GM23338 (cell line): ENCODE measurements at regions not wholly inside any gene's neighbourhood (a gene's known extent, or its start where the extent isn't known, plus 50 kb on each side); places are given as distances from the start of the nearest gene placed in this dataset.

Source experiments
- ATAC-seq: fragments of 200-7000 bp; cut with Tn5 transposase; 3 replicates; pipeline ENCODE4 v1.9.1; 2020
- DNase-seq: peaks from one replicate; pipeline ENCODE4 v3.0.0-alpha.2; 2015; ENCODE audit warnings: low spot score
- H2AFZ ChIP-seq: fragments of 200-600 bp; sonication (generic); 2 replicates; pipeline ENCODE4 v1.8.0; 2016; ENCODE audit warnings: antibody characterized with exemption, mild to moderate bottlenecking, moderate library complexity
- H3F3A ChIP-seq: fragments of 200-600 bp; sonication (generic); replicated peaks from 2 replicates; pipeline ENCODE4 v1.8.0; 2017; ENCODE audit warnings: antibody characterized with exemption, mixed run types, low read depth
- H3K27ac ChIP-seq: fragments of 200-600 bp; sonication (generic); 2 replicates; pipeline ENCODE4 v1.6.1; 2016; ENCODE audit warnings: low read depth
- H3K27me3 ChIP-seq: fragments of 200-600 bp; sonication (generic); 2 replicates; pipeline ENCODE4 v1.8.0; 2016; ENCODE audit warnings: mild to moderate bottlenecking, mixed run types, moderate library complexity; ENCODE audit not compliant: insufficient read depth
- H3K36me3 ChIP-seq: fragments of 200-600 bp; sonication (generic); 2 replicates; pipeline ENCODE4 v1.8.0; 2016; ENCODE audit warnings: mild to moderate bottlenecking; ENCODE audit not compliant: insufficient read depth
- H3K4me1 ChIP-seq: fragments of 200-600 bp; sonication (generic); 2 replicates; pipeline ENCODE4 v1.8.0; 2016; ENCODE audit warnings: mild to moderate bottlenecking, moderate library complexity; ENCODE audit not compliant: insufficient read depth
- H3K4me2 ChIP-seq: fragments of 200-600 bp; sonication (generic); 2 replicates; pipeline ENCODE4 v1.7.1; 2017; ENCODE audit warnings: mixed run types
- H3K4me3 ChIP-seq: fragments of 200-600 bp; sonication (generic); 2 replicates; pipeline ENCODE4 v1.6.1; 2016; ENCODE audit warnings: mixed run types
- H3K79me2 ChIP-seq: fragments of 200-600 bp; sonication (generic); replicated peaks from 2 replicates; pipeline ENCODE4 v1.8.0; 2017; ENCODE audit warnings: mild to moderate bottlenecking; ENCODE audit not compliant: insufficient read depth
- H3K9me2 ChIP-seq: fragments of 200-600 bp; sonication (generic); 2 replicates; pipeline ENCODE4 v1.8.0; 2017; ENCODE audit not compliant: insufficient read depth
- H4K20me1 ChIP-seq: fragments of 200-600 bp; sonication (generic); replicated peaks from 2 replicates; pipeline ENCODE4 v1.8.0; 2017; ENCODE audit warnings: mild to moderate bottlenecking; ENCODE audit not compliant: insufficient read depth
- H3K27ac Mint-ChIP-seq: 2 replicates; pipeline ENCODE4 v1.8.0; 2020; ENCODE audit warnings: inconsistent platforms, mild to moderate bottlenecking, moderate library complexity, mixed read lengths
- H3K27me3 Mint-ChIP-seq: 3 replicates; pipeline ENCODE4 v1.8.0; 2022; ENCODE audit warnings: low read depth, mild to moderate bottlenecking, moderate library complexity, mixed read lengths, inconsistent platforms; ENCODE audit not compliant: insufficient read depth, poor library complexity
- H3K36me3 Mint-ChIP-seq: 3 replicates; pipeline ENCODE4 v1.8.0; 2021; ENCODE audit warnings: low read depth, mild to moderate bottlenecking, inconsistent platforms, moderate library complexity, mixed read lengths
- H3K4me1 Mint-ChIP-seq: 3 replicates; pipeline ENCODE4 v1.8.0; 2020; ENCODE audit warnings: mild to moderate bottlenecking, inconsistent platforms, mixed read lengths
- H3K4me3 Mint-ChIP-seq: 3 replicates; pipeline ENCODE4 v1.8.0; 2021; ENCODE audit warnings: moderate library complexity, mild to moderate bottlenecking, inconsistent platforms, mixed read lengths
- H3K9me3 Mint-ChIP-seq: 3 replicates; pipeline ENCODE4 v1.8.0; 2020; ENCODE audit warnings: moderate library complexity, mild to moderate bottlenecking, inconsistent platforms, mixed read lengths
- CREB1 ChIP-seq: fragments of 250-450 bp; sonication (Bioruptor Pico); IDR thresholded peaks from 2 replicates; pipeline ENCODE4 v1.5.0; 2020; ENCODE audit warnings: low read depth, mild to moderate bottlenecking, moderate library complexity
- EZH2 ChIP-seq: fragments of 200-600 bp; sonication (generic); IDR thresholded peaks from one replicate; pipeline ENCODE4 v1.8.0; 2017; ENCODE audit warnings: antibody characterized with exemption, mild to moderate bottlenecking, low read depth; ENCODE audit not compliant: unreplicated experiment
- JUNB ChIP-seq: IDR thresholded peaks from one replicate; pipeline ENCODE4 v1.6.1; 2016; ENCODE audit warnings: antibody characterized with exemption; ENCODE audit not compliant: unreplicated experiment
- NANOG ChIP-seq: IDR thresholded peaks from 2 replicates; pipeline ENCODE4 v1.6.1; 2016; ENCODE audit warnings: antibody characterized with exemption, borderline replicate concordance
- POLR2AphosphoS5 ChIP-seq: IDR thresholded peaks from 2 replicates; pipeline ENCODE4 v1.6.1; 2016; ENCODE audit warnings: antibody characterized with exemption, low read depth
- STAT1 ChIP-seq: IDR thresholded peaks from one replicate; pipeline ENCODE4 v1.6.1; 2016; ENCODE audit warnings: antibody characterized with exemption; ENCODE audit not compliant: unreplicated experiment
- ZNF114 ChIP-seq: fragments of 250-450 bp; sonication (Bioruptor Pico); IDR thresholded peaks from 2 replicates; pipeline ENCODE4 v1.5.0; 2020; ENCODE audit warnings: mild to moderate bottlenecking, moderate library complexity
- TF ChIP-seq, protein P1 (sequence below): fragments of 250-450 bp; sonication (Bioruptor Pico); IDR thresholded peaks from 2 replicates; pipeline ENCODE4 v1.5.0; 2020; ENCODE audit warnings: mild to moderate bottlenecking, moderate library complexity
- TF ChIP-seq, protein P2 (sequence below): IDR thresholded peaks from one replicate; pipeline ENCODE4 v1.6.1; 2018; ENCODE audit warnings: antibody characterized with exemption; ENCODE audit not compliant: unreplicated experiment
- TF ChIP-seq, protein P3 (sequence below): IDR thresholded peaks from 2 replicates; pipeline ENCODE4 v1.6.1; 2016; ENCODE audit warnings: antibody characterized with exemption

DNA sequence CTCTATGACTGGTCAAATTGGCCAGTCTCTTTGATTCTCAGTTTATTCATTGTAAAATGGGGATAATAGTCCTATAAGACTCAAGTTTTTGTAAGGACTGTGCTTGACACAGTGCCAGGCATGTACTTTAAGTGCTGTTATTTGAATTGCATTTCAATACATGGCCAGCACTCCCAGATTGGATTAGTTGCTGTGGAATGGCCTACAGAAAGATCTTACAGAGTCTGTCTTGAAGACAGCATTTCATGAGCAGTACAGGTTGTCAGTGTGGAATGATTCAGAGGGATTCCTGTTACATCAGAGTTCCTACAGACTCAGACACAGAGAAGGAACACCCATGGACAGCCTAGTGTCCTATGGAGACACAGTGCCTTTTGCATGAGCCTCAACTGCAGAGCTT, 238.1 kb upstream of the BMPER start (continued):
- TF ChIP-seq, protein P1, sequence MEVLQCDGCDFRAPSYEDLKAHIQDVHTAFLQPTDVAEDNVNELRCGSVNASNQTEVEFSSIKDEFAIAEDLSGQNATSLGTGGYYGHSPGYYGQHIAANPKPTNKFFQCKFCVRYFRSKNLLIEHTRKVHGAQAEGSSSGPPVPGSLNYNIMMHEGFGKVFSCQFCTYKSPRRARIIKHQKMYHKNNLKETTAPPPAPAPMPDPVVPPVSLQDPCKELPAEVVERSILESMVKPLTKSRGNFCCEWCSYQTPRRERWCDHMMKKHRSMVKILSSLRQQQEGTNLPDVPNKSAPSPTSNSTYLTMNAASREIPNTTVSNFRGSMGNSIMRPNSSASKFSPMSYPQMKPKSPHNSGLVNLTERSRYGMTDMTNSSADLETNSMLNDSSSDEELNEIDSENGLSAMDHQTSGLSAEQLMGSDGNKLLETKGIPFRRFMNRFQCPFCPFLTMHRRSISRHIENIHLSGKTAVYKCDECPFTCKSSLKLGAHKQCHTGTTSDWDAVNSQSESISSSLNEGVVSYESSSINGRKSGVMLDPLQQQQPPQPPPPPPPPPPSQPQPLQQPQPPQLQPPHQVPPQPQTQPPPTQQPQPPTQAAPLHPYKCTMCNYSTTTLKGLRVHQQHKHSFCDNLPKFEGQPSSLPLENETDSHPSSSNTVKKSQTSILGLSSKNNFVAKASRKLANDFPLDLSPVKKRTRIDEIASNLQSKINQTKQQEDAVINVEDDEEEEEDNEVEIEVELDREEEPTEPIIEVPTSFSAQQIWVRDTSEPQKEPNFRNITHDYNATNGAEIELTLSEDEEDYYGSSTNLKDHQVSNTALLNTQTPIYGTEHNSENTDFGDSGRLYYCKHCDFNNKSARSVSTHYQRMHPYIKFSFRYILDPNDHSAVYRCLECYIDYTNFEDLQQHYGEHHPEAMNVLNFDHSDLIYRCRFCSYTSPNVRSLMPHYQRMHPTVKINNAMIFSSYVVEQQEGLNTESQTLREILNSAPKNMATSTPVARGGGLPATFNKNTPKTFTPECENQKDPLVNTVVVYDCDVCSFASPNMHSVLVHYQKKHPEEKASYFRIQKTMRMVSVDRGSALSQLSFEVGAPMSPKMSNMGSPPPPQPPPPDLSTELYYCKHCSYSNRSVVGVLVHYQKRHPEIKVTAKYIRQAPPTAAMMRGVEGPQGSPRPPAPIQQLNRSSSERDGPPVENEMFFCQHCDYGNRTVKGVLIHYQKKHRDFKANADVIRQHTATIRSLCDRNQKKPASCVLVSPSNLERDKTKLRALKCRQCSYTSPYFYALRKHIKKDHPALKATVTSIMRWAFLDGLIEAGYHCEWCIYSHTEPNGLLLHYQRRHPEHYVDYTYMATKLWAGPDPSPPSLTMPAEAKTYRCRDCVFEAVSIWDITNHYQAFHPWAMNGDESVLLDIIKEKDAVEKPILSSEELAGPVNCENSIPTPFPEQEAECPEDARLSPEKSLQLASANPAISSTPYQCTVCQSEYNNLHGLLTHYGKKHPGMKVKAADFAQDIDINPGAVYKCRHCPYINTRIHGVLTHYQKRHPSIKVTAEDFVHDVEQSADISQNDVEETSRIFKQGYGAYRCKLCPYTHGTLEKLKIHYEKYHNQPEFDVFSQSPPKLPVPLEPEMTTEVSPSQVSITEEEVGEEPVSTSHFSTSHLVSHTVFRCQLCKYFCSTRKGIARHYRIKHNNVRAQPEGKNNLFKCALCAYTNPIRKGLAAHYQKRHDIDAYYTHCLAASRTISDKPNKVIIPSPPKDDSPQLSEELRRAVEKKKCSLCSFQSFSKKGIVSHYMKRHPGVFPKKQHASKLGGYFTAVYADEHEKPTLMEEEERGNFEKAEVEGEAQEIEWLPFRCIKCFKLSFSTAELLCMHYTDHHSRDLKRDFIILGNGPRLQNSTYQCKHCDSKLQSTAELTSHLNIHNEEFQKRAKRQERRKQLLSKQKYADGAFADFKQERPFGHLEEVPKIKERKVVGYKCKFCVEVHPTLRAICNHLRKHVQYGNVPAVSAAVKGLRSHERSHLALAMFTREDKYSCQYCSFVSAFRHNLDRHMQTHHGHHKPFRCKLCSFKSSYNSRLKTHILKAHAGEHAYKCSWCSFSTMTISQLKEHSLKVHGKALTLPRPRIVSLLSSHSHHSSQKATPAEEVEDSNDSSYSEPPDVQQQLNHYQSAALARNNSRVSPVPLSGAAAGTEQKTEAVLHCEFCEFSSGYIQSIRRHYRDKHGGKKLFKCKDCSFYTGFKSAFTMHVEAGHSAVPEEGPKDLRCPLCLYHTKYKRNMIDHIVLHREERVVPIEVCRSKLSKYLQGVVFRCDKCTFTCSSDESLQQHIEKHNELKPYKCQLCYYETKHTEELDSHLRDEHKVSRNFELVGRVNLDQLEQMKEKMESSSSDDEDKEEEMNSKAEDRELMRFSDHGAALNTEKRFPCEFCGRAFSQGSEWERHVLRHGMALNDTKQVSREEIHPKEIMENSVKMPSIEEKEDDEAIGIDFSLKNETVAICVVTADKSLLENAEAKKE (CRISPR knock-in tag), result no peak
- TF ChIP-seq ZNF114 (CRISPR knock-in tag) (no peak), NANOG (no peak)
- TF ChIP-seq, protein P2, sequence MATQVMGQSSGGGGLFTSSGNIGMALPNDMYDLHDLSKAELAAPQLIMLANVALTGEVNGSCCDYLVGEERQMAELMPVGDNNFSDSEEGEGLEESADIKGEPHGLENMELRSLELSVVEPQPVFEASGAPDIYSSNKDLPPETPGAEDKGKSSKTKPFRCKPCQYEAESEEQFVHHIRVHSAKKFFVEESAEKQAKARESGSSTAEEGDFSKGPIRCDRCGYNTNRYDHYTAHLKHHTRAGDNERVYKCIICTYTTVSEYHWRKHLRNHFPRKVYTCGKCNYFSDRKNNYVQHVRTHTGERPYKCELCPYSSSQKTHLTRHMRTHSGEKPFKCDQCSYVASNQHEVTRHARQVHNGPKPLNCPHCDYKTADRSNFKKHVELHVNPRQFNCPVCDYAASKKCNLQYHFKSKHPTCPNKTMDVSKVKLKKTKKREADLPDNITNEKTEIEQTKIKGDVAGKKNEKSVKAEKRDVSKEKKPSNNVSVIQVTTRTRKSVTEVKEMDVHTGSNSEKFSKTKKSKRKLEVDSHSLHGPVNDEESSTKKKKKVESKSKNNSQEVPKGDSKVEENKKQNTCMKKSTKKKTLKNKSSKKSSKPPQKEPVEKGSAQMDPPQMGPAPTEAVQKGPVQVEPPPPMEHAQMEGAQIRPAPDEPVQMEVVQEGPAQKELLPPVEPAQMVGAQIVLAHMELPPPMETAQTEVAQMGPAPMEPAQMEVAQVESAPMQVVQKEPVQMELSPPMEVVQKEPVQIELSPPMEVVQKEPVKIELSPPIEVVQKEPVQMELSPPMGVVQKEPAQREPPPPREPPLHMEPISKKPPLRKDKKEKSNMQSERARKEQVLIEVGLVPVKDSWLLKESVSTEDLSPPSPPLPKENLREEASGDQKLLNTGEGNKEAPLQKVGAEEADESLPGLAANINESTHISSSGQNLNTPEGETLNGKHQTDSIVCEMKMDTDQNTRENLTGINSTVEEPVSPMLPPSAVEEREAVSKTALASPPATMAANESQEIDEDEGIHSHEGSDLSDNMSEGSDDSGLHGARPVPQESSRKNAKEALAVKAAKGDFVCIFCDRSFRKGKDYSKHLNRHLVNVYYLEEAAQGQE, result no peak

DNA sequence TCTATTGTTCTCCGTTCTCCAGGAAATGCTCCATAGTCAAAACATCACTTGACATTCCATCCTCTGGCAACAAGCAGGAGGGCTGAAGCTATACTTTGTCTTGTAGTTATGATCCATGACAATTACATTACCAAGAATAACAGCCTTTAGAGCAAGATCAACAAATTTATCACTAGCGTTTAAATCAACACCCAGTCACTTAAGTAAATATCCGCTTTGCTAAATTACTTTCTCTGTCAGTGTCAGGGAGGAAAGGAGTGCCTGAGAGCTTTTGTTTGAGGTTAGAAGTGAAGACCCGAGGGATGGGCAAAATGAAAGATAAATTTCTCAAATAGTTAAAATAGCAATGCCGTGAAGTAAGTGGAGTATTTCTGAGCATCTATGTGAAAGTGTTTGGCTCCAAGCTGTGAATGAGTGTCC, 236.1 kb upstream of the BMPER start:
- Histone ChIP-seq H3K4me2 (no peak overlapping the region), H3F3A (no peaks in the 10 kb centered on the region), H3K27ac (no peak overlapping the region), H3K4me1 (peaks cover 5% of the 10 kb centered on the region; the same call in 1 of the 2 replicates), H2AFZ (no peak overlapping the region), H3K36me3 (no peaks in the 10 kb centered on the region), H3K9me2 (peaks cover 4% of the 10 kb centered on the region; the same call in 1 of the 2 replicates), H3K27me3 (no peaks in the 10 kb centered on the region), H3K4me3 (no peak overlapping the region), H4K20me1 (no peaks in the 10 kb centered on the region), H3K79me2 (no peaks in the 10 kb centered on the region)
- Mint-ChIP-seq H3K27ac (no peak overlapping the region), H3K4me3 (no peak overlapping the region), H3K36me3 (no peaks in the 10 kb centered on the region), H3K4me1 (peaks cover 29% of the 10 kb centered on the region), H3K9me3 (no peaks in the 10 kb centered on the region; the same call in 2 of the 3 replicates), H3K27me3 (peaks cover 3% of the 10 kb centered on the region)
- ATAC-seq, result no peak
- DNase-seq, result peak; percentile 51
- no peak for TF ChIP-seq JUNB
- TF ChIP-seq, protein P2, result no peak
- no peak for TF ChIP-seq POLR2AphosphoS5
- TF ChIP-seq, protein P3, sequence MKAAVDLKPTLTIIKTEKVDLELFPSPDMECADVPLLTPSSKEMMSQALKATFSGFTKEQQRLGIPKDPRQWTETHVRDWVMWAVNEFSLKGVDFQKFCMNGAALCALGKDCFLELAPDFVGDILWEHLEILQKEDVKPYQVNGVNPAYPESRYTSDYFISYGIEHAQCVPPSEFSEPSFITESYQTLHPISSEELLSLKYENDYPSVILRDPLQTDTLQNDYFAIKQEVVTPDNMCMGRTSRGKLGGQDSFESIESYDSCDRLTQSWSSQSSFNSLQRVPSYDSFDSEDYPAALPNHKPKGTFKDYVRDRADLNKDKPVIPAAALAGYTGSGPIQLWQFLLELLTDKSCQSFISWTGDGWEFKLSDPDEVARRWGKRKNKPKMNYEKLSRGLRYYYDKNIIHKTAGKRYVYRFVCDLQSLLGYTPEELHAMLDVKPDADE, result no peak
- no peak for TF ChIP-seq STAT1
- TF ChIP-seq EZH2, result no peak
- TF ChIP-seq CREB1 (CRISPR knock-in tag), result no peak
